Inflammatory macrophage treated with lipopolysaccharide for 4 hours (primary cell): ENCODE measurements at regions not wholly inside any gene's neighbourhood (a gene's known extent, or its start where the extent isn't known, plus 50 kb on each side); places are given as distances from the start of the nearest gene placed in this dataset.
"Not testable (repeated sequence)": the region's sequence is repeated elsewhere in the genome, so short reads cannot be mapped to it uniquely, and the experiment has no call there.

Source experiments
- DNase-seq: peaks from one replicate; pipeline ENCODE4 v3.0.0-alpha.2; 2020

GRCh38 chr6:169973588-169974467, 222.4 kb downstream of the ERMARD start:
- not testable (repeated sequence) for DNase-seq

- DNase-seq = no peak
These were observed 221.3 kb downstream of the ERMARD start for GRCh38 chr6:169972736-169973135.

- DNase-seq = no peak
These were observed 220.8 kb downstream of the ERMARD start for GRCh38 chr6:169972101-169972651.

GRCh38 chr6:169971081-169971861, 219.8 kb downstream of the ERMARD start:
- DNase-seq = no peak

- DNase-seq = no peak
These were observed 219.0 kb downstream of the ERMARD start for GRCh38 chr6:169970306-169970988.

GRCh38 chr6:169969372-169970099, 218.1 kb downstream of the ERMARD start:
- DNase-seq = no peak

GRCh38 chr6:169968541-169969270, 217.3 kb downstream of the ERMARD start:
- no peak for DNase-seq

- no peak for DNase-seq
These were observed 216.3 kb downstream of the ERMARD start for GRCh38 chr6:169967687-169968086.

GRCh38 chr6:169966312-169967181, 215.1 kb downstream of the ERMARD start:
- no peak for DNase-seq

- DNase-seq = no peak
These were observed 214.4 kb downstream of the ERMARD start for GRCh38 chr6:169965657-169966311.

- DNase-seq = no peak
These were observed 213.8 kb downstream of the ERMARD start for GRCh38 chr6:169965239-169965638.

- no peak for DNase-seq
These were observed 213.2 kb downstream of the ERMARD start for GRCh38 chr6:169964486-169965180.

- DNase-seq = no peak
These were observed 212.3 kb downstream of the ERMARD start for GRCh38 chr6:169963581-169964297.

- DNase-seq = no peak
These were observed 211.4 kb downstream of the ERMARD start for GRCh38 chr6:169962604-169963469.

- DNase-seq = no peak
These were observed 210.5 kb downstream of the ERMARD start for GRCh38 chr6:169961772-169962561.

GRCh38 chr6:169960886-169961611, 209.6 kb downstream of the ERMARD start:
- no peak for DNase-seq
